ENCODE measurements at regions not wholly inside any gene's neighbourhood (a gene's known extent, or its start where the extent isn't known, plus 50 kb on each side); places are given as distances from the start of the nearest gene placed in this dataset.
"Not testable (repeated sequence)": the region's sequence is repeated elsewhere in the genome, so short reads cannot be mapped to it uniquely, and the experiment has no call there.

- ATAC-seq; POLR2A ChIA-PET; H3K36me3 Mint-ChIP-seq (ENCODE audit: low read depth); H3K4me1 Mint-ChIP-seq (ENCODE audit: low read depth); DNase-seq; H3K27ac Mint-ChIP-seq; H3K9me3 Mint-ChIP-seq (ENCODE audit: insufficient read depth); CTCF ChIA-PET; H3K27me3 Mint-ChIP-seq (ENCODE audit: low read depth); H3K4me3 Mint-ChIP-seq: not testable (repeated sequence)
These were observed 158.8 kb downstream of the IGLL1 start for GRCh38 chr22:23421300-23421699.

- Mint-ChIP-seq H3K27ac (no peak overlapping the region), H3K36me3 (ENCODE audit: low read depth) (no peaks in the 10 kb centered on the region), H3K9me3 (ENCODE audit: insufficient read depth) (no peaks in the 10 kb centered on the region), H3K4me1 (ENCODE audit: low read depth) (no peaks in the 10 kb centered on the region), H3K27me3 (ENCODE audit: low read depth) (peaks cover 8% of the 10 kb centered on the region), H3K4me3 (no peak overlapping the region)
- ChIA-PET POLR2A (no interaction called here), CTCF (no interaction called here)
- ATAC-seq = no peak
- no peak for DNase-seq
These were observed 160.2 kb downstream of the IGLL1 start for GRCh38 chr22:23419931-23420330.

- H3K4me3 Mint-ChIP-seq = no peak overlapping the region
- no peak for ATAC-seq
- no peak for DNase-seq
- no peak overlapping the region for H3K27ac Mint-ChIP-seq
- H3K27me3 Mint-ChIP-seq (ENCODE audit: low read depth) = peaks cover 8% of the 10 kb centered on the region
- H3K9me3 Mint-ChIP-seq (ENCODE audit: insufficient read depth) = no peaks in the 10 kb centered on the region
- H3K4me1 Mint-ChIP-seq (ENCODE audit: low read depth) = no peaks in the 10 kb centered on the region
- H3K36me3 Mint-ChIP-seq (ENCODE audit: low read depth) = no peaks in the 10 kb centered on the region
- ChIA-PET CTCF (no interaction called here), POLR2A (no interaction called here)
These were observed 160.9 kb downstream of the IGLL1 start for GRCh38 chr22:23419171-23419570.

GRCh38 chr22:23418159-23418788 is 161.8 kb downstream of the IGLL1 start:
- ChIA-PET CTCF (no interaction called here), POLR2A (no interaction called here)
- H3K9me3 Mint-ChIP-seq (ENCODE audit: insufficient read depth) = no peaks in the 10 kb centered on the region
- no peaks in the 10 kb centered on the region for H3K36me3 Mint-ChIP-seq (ENCODE audit: low read depth)
- DNase-seq = no peak
- no peak for ATAC-seq
- H3K27me3 Mint-ChIP-seq (ENCODE audit: low read depth) = peaks cover 8% of the 10 kb centered on the region
- H3K4me1 Mint-ChIP-seq (ENCODE audit: low read depth) = no peaks in the 10 kb centered on the region
- H3K27ac Mint-ChIP-seq = no peak overlapping the region
- no peak overlapping the region for H3K4me3 Mint-ChIP-seq

GRCh38 chr22:23417327-23417726 is 162.8 kb downstream of the IGLL1 start:
- ATAC-seq; H3K4me1 Mint-ChIP-seq (ENCODE audit: low read depth); H3K9me3 Mint-ChIP-seq (ENCODE audit: insufficient read depth); H3K4me3 Mint-ChIP-seq; DNase-seq; H3K36me3 Mint-ChIP-seq (ENCODE audit: low read depth); CTCF ChIA-PET; POLR2A ChIA-PET; H3K27me3 Mint-ChIP-seq (ENCODE audit: low read depth); H3K27ac Mint-ChIP-seq: not testable (repeated sequence)

GRCh38 chr22:23416169-23416690 is 163.9 kb downstream of the IGLL1 start:
- DNase-seq; H3K36me3 Mint-ChIP-seq (ENCODE audit: low read depth); H3K4me3 Mint-ChIP-seq; POLR2A ChIA-PET; H3K27me3 Mint-ChIP-seq (ENCODE audit: low read depth); CTCF ChIA-PET; H3K4me1 Mint-ChIP-seq (ENCODE audit: low read depth); ATAC-seq; H3K9me3 Mint-ChIP-seq (ENCODE audit: insufficient read depth); H3K27ac Mint-ChIP-seq: not testable (repeated sequence)

- Mint-ChIP-seq H3K27me3 (ENCODE audit: low read depth) (peaks cover 6% of the 10 kb centered on the region), H3K4me3 (no peak overlapping the region), H3K4me1 (ENCODE audit: low read depth) (no peaks in the 10 kb centered on the region), H3K36me3 (ENCODE audit: low read depth) (no peaks in the 10 kb centered on the region), H3K27ac (no peak overlapping the region), H3K9me3 (ENCODE audit: insufficient read depth) (no peaks in the 10 kb centered on the region)
- ATAC-seq (no peak), DNase-seq (no peak)
- CTCF ChIA-PET = no interaction called here
- POLR2A ChIA-PET = no interaction called here
These were observed 164.6 kb downstream of the IGLL1 start for GRCh38 chr22:23415490-23415851.

GRCh38 chr22:23414727-23415489 is 165.2 kb downstream of the IGLL1 start:
- CTCF ChIA-PET = no interaction called here
- Mint-ChIP-seq H3K36me3 (ENCODE audit: low read depth) (no peaks in the 10 kb centered on the region), H3K27me3 (ENCODE audit: low read depth) (peaks cover 6% of the 10 kb centered on the region), H3K4me1 (ENCODE audit: low read depth) (no peaks in the 10 kb centered on the region), H3K27ac (no peak overlapping the region), H3K9me3 (ENCODE audit: insufficient read depth) (no peaks in the 10 kb centered on the region), H3K4me3 (no peak overlapping the region)
- no peak for ATAC-seq
- DNase-seq = no peak
- POLR2A ChIA-PET = no interaction called here

GRCh38 chr22:23411739-23412138 is 168.4 kb downstream of the IGLL1 start:
- Mint-ChIP-seq H3K27me3 (ENCODE audit: low read depth) (no peaks in the 10 kb centered on the region), H3K4me3 (no peak overlapping the region), H3K36me3 (ENCODE audit: low read depth) (no peaks in the 10 kb centered on the region), H3K4me1 (ENCODE audit: low read depth) (no peaks in the 10 kb centered on the region), H3K27ac (no peak overlapping the region), H3K9me3 (ENCODE audit: insufficient read depth) (no peaks in the 10 kb centered on the region)
- ATAC-seq (no peak), DNase-seq (no peak)
- CTCF ChIA-PET = interaction anchor here (0.8 to 1.7 kb wide), 4 partner anchors 9 to 438 kb away, joined by 3 to 7 read pairs (median 4); no protein-coding TSS in a partner anchor
- POLR2A ChIA-PET = no interaction called here

GRCh38 chr22:23410411-23410810 is 169.7 kb downstream of the IGLL1 start:
- Mint-ChIP-seq H3K4me1 (ENCODE audit: low read depth) (no peaks in the 10 kb centered on the region), H3K9me3 (ENCODE audit: insufficient read depth) (no peaks in the 10 kb centered on the region), H3K36me3 (ENCODE audit: low read depth) (no peaks in the 10 kb centered on the region), H3K27me3 (ENCODE audit: low read depth) (no peaks in the 10 kb centered on the region), H3K4me3 (no peak overlapping the region), H3K27ac (no peak overlapping the region)
- CTCF ChIA-PET = no interaction called here
- no peak for ATAC-seq
- POLR2A ChIA-PET = no interaction called here
- DNase-seq = no peak

- Mint-ChIP-seq H3K27me3 (ENCODE audit: low read depth) (no peaks in the 10 kb centered on the region), H3K27ac (no peak overlapping the region), H3K4me3 (no peak overlapping the region), H3K4me1 (ENCODE audit: low read depth) (no peaks in the 10 kb centered on the region), H3K36me3 (ENCODE audit: low read depth) (no peaks in the 10 kb centered on the region), H3K9me3 (ENCODE audit: insufficient read depth) (no peaks in the 10 kb centered on the region)
- ChIA-PET CTCF (no interaction called here), POLR2A (no interaction called here)
- no peak for DNase-seq
- no peak for ATAC-seq
These were observed 170.1 kb downstream of the IGLL1 start for GRCh38 chr22:23409976-23410375.

- CTCF ChIA-PET = interaction anchor here (1.4 kb wide), 1 partner anchor 131 kb away, joined by 3 read pairs; no protein-coding TSS in a partner anchor
- no peak for ATAC-seq
- no peak overlapping the region for H3K27ac Mint-ChIP-seq
These were observed 171.8 kb downstream of the IGLL1 start for GRCh38 chr22:23408321-23408720.

More at GRCh38 chr22:23408321-23408720, 171.8 kb downstream of the IGLL1 start:
- no peaks in the 10 kb centered on the region for H3K36me3 Mint-ChIP-seq (ENCODE audit: low read depth)
- H3K9me3 Mint-ChIP-seq (ENCODE audit: insufficient read depth) = no peaks in the 10 kb centered on the region
- H3K4me3 Mint-ChIP-seq = no peak overlapping the region
- no peaks in the 10 kb centered on the region for H3K4me1 Mint-ChIP-seq (ENCODE audit: low read depth)
- no peak for DNase-seq
- H3K27me3 Mint-ChIP-seq (ENCODE audit: low read depth) = no peaks in the 10 kb centered on the region
- POLR2A ChIA-PET = no interaction called here

Measured in activated CD8-positive, alpha-beta T cell treated with anti-CD3 and anti-CD28 coated beads, Interleukin-2, amount 10 ng/mL, durations not matched to agents 7 days and 5 days (primary cell).